ENCODE measurements at regions not wholly inside any gene's neighbourhood (a gene's known extent, or its start where the extent isn't known, plus 50 kb on each side); places are given as distances from the start of the nearest gene placed in this dataset.

- 100% methylated on average over 3 of the region's 4 CpGs for WGBS (ENCODE audit: insufficient coverage)
- no peaks in the 10 kb centered on the region for H3K9me3 ChIP-seq (ENCODE audit: control extremely low read depth in 1 of 3, control insufficient read depth in 2 of 3, insufficient read depth in 1 of 3, low read length in 2 of 3)
- Mint-ChIP-seq H3K27ac (no peak overlapping the region), H3K4me3 (no peak overlapping the region), H3K27me3 (peaks cover 8% of the 10 kb centered on the region), H3K4me1 (no peaks in the 10 kb centered on the region), H3K9me3 (ENCODE audit: insufficient read depth) (no peaks in the 10 kb centered on the region)
- ATAC-seq (ENCODE audit: low read depth) (no peak), DNase-seq (no peak)
- no peak overlapping the region for H3K4me2 ChIP-seq (replicated peaks; ENCODE audit: low read depth, low read length, poor library complexity, severe bottlenecking)
- H3K4me1 ChIP-seq (ENCODE audit: control insufficient read depth in 2 of 2, insufficient read depth in 2 of 2, low read length in 2 of 2): no peaks in the 10 kb centered on the region
- no peak overlapping the region for H3K27ac ChIP-seq (ENCODE audit: low read length in 2 of 2)
- H3K4me3 ChIP-seq (ENCODE audit: control extremely low read depth in 1 of 5, extremely low read depth in 1 of 5, insufficient read depth in 1 of 5, low read depth in 2 of 5, low read length in 4 of 5): no peak overlapping the region
- POLR2A ChIA-PET: no interaction called here
- H2AFZ ChIP-seq (ENCODE audit: insufficient read depth, low read depth, low read length, poor library complexity, severe bottlenecking): no peak overlapping the region
- no peaks in the 10 kb centered on the region for H4K20me1 ChIP-seq (ENCODE audit: control insufficient read depth, insufficient read depth, low read length, poor library complexity, severe bottlenecking)
- TF ChIP-seq EZH2 (IDR thresholded peaks at IDR 0.05; ENCODE audit: borderline replicate concordance, insufficient read depth, low read depth, low read length, poor library complexity, severe bottlenecking) (no peak), CTCF (IDR thresholded peaks at IDR 0.05) (no peak)
- intact Hi-C loops (cut with micrococcal nuclease): no loop called here
- no peaks in the 10 kb centered on the region for H3K79me2 ChIP-seq (ENCODE audit: control insufficient read depth, insufficient read depth, low read length)
- H3K9ac ChIP-seq (ENCODE audit: low read length): no peak overlapping the region
- CTCF ChIA-PET: no interaction called here
- no peaks in the 10 kb centered on the region for H3K36me3 ChIP-seq (replicated peaks in 1 of 2; ENCODE audit: control extremely low read depth in 1 of 2, control insufficient read depth in 1 of 2, extremely low read depth in 1 of 2, insufficient read depth in 2 of 2, low read length in 1 of 2)
- H3K27me3 ChIP-seq (replicated peaks in 1 of 4; ENCODE audit: control extremely low read depth in 1 of 4, control insufficient read depth in 3 of 4, insufficient read depth in 4 of 4, low read length in 3 of 4): peaks cover 0 to 3% (median 0%) of the 10 kb centered on the region in 4 experiments
Observed at GRCh38 chr1:201637282-201638079, 98.6 kb downstream of the NAV1 start.

- no peaks in the 10 kb centered on the region for H3K9me3 ChIP-seq (ENCODE audit: control extremely low read depth in 1 of 3, control insufficient read depth in 2 of 3, insufficient read depth in 1 of 3, low read length in 2 of 3)
- no peaks in the 10 kb centered on the region for H3K79me2 ChIP-seq (ENCODE audit: control insufficient read depth, insufficient read depth, low read length)
- H3K27me3 ChIP-seq (replicated peaks in 1 of 4; ENCODE audit: control extremely low read depth in 1 of 4, control insufficient read depth in 3 of 4, insufficient read depth in 4 of 4, low read length in 3 of 4): peaks cover 0 to 8% (median 0%) of the 10 kb centered on the region in 4 experiments
- no peak overlapping the region for H3K27ac ChIP-seq (ENCODE audit: low read length in 2 of 2)
- no peaks in the 10 kb centered on the region for H3K4me1 ChIP-seq (ENCODE audit: control insufficient read depth in 2 of 2, insufficient read depth in 2 of 2, low read length in 2 of 2)
- no peaks in the 10 kb centered on the region for H3K36me3 ChIP-seq (replicated peaks in 1 of 2; ENCODE audit: control extremely low read depth in 1 of 2, control insufficient read depth in 1 of 2, extremely low read depth in 1 of 2, insufficient read depth in 2 of 2, low read length in 1 of 2)
- no peaks in the 10 kb centered on the region for H4K20me1 ChIP-seq (ENCODE audit: control insufficient read depth, insufficient read depth, low read length, poor library complexity, severe bottlenecking)
- no peak overlapping the region for H3K4me3 ChIP-seq (ENCODE audit: control extremely low read depth in 1 of 5, extremely low read depth in 1 of 5, insufficient read depth in 1 of 5, low read depth in 2 of 5, low read length in 4 of 5)
- TF ChIP-seq CTCF (IDR thresholded peaks at IDR 0.05) (no peak), EZH2 (IDR thresholded peaks at IDR 0.05; ENCODE audit: borderline replicate concordance, insufficient read depth, low read depth, low read length, poor library complexity, severe bottlenecking) (no peak)
- ChIA-PET CTCF (no interaction called here), POLR2A (no interaction called here)
- H3K9me3 Mint-ChIP-seq (ENCODE audit: insufficient read depth): no peaks in the 10 kb centered on the region
- H3K4me2 ChIP-seq (replicated peaks; ENCODE audit: low read depth, low read length, poor library complexity, severe bottlenecking): no peak overlapping the region
- intact Hi-C loops (cut with micrococcal nuclease): no loop called here
- peaks cover 13% of the 10 kb centered on the region for H3K27me3 Mint-ChIP-seq
- WGBS (ENCODE audit: insufficient coverage): 66% methylated on average over 6 of the region's 7 CpGs
- DNase-seq (no peak), ATAC-seq (ENCODE audit: low read depth) (no peak)
- no peaks in the 10 kb centered on the region for H3K4me1 Mint-ChIP-seq
- no peak overlapping the region for H2AFZ ChIP-seq (ENCODE audit: insufficient read depth, low read depth, low read length, poor library complexity, severe bottlenecking)
- H3K9ac ChIP-seq (ENCODE audit: low read length): no peak overlapping the region
- H3K4me3 Mint-ChIP-seq: no peak overlapping the region
- H3K27ac Mint-ChIP-seq: no peak overlapping the region
Observed at GRCh38 chr1:201639391-201639790, 100.5 kb downstream of the NAV1 start.

Data from B cell (primary cell).